ENCODE measurements at regions not wholly inside any gene's neighbourhood (a gene's known extent, or its start where the extent isn't known, plus 50 kb on each side); places are given as distances from the start of the nearest gene placed in this dataset.

DNA sequence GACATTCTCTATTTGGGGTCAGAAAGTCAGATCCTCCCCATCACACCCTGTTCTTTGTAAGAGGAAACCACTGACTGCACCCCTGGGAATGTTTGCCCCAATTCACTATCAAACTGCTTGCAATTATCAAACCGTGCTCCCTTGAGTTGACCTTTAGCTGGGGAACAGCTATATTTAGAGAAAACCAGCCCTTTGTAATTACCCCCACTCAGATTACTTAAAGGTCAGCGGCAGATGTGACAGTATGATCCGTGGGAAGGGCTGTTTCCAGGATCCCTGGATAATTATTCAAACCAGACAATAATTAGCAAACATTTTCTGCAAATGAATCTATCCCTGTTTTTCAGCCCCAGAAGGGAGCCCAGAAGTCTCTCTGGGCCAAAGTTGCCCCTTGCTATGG, 242.7 kb downstream of the RRAGC start:
- no peak for TF ChIP-seq ZFX (IDR thresholded peaks at IDR 0.05)
- TF ChIP-seq, protein P1, sequence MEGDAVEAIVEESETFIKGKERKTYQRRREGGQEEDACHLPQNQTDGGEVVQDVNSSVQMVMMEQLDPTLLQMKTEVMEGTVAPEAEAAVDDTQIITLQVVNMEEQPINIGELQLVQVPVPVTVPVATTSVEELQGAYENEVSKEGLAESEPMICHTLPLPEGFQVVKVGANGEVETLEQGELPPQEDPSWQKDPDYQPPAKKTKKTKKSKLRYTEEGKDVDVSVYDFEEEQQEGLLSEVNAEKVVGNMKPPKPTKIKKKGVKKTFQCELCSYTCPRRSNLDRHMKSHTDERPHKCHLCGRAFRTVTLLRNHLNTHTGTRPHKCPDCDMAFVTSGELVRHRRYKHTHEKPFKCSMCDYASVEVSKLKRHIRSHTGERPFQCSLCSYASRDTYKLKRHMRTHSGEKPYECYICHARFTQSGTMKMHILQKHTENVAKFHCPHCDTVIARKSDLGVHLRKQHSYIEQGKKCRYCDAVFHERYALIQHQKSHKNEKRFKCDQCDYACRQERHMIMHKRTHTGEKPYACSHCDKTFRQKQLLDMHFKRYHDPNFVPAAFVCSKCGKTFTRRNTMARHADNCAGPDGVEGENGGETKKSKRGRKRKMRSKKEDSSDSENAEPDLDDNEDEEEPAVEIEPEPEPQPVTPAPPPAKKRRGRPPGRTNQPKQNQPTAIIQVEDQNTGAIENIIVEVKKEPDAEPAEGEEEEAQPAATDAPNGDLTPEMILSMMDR (conservative IDR thresholded peaks at IDR 0.05): no peak
- H3K27ac ChIP-seq: no peak overlapping the region

DNA sequence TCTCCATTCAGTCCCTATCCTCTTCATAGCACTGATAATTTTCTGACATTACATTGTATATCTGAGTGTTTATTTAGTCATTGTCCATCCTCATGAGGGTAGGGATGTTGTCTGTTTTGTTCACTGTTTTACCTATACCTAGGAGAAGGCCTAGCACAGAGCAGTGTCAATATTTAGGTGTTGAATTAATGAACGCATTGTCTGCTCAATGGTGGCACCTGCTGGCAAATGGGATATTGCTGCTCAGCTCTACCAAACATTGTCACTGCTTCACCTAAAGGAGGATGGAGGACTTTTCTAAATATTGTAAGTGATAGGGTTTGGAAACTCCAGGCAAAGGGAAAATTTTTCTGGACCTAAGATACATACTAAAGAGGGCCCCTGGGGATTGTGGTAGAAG, 243.9 kb downstream of the RRAGC start:
- TF ChIP-seq, protein P1 (conservative IDR thresholded peaks at IDR 0.05): peak; percentile 51
- no peak for TF ChIP-seq ZFX (IDR thresholded peaks at IDR 0.05)
- no peak overlapping the region for H3K27ac ChIP-seq

DNA sequence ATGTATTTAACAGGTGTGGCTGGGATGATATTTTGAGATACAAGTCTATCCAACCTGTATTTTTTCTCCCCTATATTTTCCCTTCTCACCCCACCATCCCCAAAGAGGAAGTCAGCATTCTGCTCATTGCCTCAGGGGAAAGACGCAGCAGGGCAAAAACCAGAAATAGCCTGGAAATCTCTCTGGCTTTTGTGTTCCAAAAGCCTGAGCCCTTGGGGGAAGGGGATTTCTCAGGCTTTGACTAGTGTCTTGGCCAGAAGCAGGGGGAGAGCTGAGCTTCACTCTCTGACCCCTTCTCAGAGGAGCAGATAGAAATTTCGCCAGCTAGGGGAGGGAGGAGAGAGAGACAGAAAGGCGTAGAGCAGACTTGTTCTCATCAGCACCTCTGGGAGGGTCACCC, 244.7 kb downstream of the RRAGC start:
- H3K27ac ChIP-seq: no peak overlapping the region
- no peak for TF ChIP-seq ZFX (IDR thresholded peaks at IDR 0.05)
- TF ChIP-seq, protein P1 (conservative IDR thresholded peaks at IDR 0.05): no peak

DNA sequence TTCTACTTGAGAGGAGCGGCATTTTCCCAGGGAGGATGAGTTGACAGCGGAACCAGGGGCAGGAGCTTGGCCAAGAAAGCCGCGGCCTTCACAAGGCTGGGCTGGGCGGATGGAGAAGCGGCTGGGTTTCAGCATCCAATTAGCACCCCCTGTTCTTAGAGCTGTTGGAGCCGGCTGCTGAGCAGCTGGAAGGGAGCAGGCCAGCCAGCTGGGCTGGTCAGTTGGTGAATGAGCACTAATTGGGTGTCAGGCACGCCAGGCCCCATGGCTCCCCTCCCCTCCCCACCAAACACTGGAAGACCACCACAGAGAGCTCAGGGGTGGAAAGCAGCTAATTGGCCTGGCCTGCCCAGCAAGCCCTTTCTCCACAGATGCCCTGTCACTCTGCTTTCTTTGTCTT, 245.6 kb downstream of the RRAGC start:
- no peak overlapping the region for H3K27ac ChIP-seq
- TF ChIP-seq, protein P1 (conservative IDR thresholded peaks at IDR 0.05): no peak

DNA sequence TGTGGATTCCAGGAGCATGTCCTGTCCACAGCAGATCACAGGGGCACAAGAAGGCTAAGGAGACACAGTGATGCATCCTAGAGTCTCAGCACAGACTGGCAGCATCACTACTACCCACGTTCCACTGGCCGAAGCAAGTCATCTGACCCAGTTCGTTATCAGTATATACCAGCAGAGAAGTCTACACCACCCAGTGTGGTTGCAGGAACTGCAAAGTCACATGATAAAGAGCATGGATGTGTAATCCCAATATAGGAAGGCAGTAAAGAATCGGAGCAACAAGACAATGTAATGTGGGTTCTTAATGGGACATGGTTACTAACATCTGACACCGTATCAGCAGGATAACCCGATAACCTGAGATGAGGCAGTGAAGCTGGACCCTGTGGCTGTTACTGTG, 246.6 kb downstream of the RRAGC start:
- H3K27ac ChIP-seq: no peak overlapping the region
- TF ChIP-seq, protein P1 (conservative IDR thresholded peaks at IDR 0.05): no peak
- no peak for TF ChIP-seq ZFX (IDR thresholded peaks at IDR 0.05)

DNA sequence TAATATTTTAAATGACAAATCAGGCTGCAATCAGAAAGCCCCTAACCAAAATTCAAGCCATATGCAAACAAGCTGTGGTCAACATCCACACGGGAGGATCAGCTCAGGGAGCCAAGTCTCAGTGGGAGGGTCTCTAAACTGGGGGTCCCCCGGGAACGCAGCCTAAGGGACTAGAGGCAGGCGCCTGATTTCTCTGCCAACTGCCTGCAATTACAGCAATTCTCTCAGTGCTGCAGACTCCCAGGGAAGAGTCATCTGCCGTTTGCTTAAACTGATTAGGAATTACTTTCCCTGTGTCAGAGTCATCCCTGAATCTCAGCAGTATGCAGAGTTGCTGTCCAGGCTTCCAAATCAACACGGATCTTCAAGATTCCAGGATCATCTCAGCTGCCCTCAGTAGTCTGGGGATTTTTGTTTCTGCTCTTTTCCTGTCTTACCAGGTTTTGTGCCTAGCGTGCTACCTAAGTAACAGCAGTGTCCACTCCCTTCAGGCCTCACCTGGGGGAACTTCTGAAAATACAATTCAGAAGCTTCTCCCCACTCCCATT, 247.8 kb downstream of the RRAGC start:
- TF ChIP-seq, protein P1 (conservative IDR thresholded peaks at IDR 0.05): no peak
- no peak for TF ChIP-seq ZFX (IDR thresholded peaks at IDR 0.05)
- H3K27ac ChIP-seq: no peak overlapping the region

DNA sequence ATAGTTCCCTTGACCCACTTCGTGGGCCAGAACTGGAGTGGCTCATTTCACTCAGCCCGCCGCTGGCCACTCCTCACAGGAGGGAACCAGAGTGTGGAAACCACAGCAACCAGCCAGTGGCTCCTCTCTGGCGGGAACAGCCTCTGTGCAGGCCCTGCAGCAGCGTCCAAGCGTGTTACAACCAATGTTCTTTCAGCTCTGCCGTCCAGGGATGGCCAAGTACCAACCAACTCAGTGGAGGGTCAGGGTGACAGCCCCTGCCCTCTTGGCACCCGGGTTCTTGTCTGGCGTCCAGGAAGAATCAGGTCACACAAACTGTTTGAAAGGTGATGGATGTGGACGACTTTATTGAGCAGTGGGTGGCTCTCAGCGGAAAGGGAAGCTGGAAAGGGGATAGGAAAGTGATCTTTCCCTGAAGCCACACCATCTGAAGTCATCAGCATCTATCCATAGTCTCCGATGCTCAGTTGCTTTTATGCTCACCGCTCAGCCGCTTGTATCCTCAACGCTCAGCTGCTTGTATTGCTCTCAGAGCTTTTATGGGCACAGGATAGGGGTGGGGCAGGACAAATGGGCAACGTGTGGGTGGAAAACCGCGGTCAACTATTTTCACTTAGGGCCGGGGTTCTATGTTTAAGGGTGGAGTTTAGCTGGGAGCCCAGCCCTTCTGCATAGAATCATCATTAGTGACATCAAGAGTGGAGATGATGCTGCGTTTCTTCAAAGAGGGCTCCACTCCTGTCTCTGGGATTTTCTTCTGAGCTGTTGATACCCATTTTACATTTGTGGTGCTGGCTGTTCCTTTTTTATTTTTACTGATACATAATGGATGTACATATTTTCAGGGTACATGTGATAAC, 250.2 kb downstream of the RRAGC start:
- H3K27ac ChIP-seq: no peak overlapping the region
- TF ChIP-seq ZFX (IDR thresholded peaks at IDR 0.05): no peak
- TF ChIP-seq, protein P1 (conservative IDR thresholded peaks at IDR 0.05): no peak
